ENCODE measurements at regions not wholly inside any gene's neighbourhood (a gene's known extent, or its start where the extent isn't known, plus 50 kb on each side); places are given as distances from the start of the nearest gene placed in this dataset.

DNA sequence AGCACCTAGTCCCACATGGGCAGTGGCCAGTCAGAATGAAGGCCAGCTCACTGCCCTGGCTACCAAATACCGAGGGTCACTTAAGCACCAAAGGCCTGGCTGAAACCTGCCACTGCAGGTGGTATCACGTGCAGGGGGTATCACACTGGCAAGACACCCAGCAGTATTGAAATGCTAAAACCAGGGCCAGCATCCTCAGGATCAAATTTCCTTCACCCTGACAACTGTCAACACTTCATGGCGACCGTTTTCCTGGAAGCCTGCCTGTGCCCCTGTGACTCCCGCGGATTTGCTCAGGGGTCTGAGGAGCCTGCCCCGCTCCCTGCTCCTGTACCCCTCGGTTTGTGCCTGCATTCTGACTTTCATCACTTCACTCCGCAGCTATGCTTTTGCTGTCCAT, 151.1 kb downstream of the TTLL2 start:
- TF ChIP-seq, protein P1, sequence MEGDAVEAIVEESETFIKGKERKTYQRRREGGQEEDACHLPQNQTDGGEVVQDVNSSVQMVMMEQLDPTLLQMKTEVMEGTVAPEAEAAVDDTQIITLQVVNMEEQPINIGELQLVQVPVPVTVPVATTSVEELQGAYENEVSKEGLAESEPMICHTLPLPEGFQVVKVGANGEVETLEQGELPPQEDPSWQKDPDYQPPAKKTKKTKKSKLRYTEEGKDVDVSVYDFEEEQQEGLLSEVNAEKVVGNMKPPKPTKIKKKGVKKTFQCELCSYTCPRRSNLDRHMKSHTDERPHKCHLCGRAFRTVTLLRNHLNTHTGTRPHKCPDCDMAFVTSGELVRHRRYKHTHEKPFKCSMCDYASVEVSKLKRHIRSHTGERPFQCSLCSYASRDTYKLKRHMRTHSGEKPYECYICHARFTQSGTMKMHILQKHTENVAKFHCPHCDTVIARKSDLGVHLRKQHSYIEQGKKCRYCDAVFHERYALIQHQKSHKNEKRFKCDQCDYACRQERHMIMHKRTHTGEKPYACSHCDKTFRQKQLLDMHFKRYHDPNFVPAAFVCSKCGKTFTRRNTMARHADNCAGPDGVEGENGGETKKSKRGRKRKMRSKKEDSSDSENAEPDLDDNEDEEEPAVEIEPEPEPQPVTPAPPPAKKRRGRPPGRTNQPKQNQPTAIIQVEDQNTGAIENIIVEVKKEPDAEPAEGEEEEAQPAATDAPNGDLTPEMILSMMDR (IDR thresholded peaks at IDR 0.05), result no peak
- no peak for TF ChIP-seq POLR2AphosphoS5 (IDR thresholded peaks at IDR 0.05)

Data from suprapubic skin (tissue), 3 donors.